H1 (cell line): ENCODE measurements at regions not wholly inside any gene's neighbourhood (a gene's known extent, or its start where the extent isn't known, plus 50 kb on each side); places are given as distances from the start of the nearest gene placed in this dataset.

Source experiments
- CTCF ChIA-PET: fragments of 300-600 bp; sonication (Branson Sonifier 250); formaldehyde crosslinking; loops from one replicate; lab custom pipeline; 2021; ENCODE audit not compliant: partially characterized antibody; lab: Charles Lee
- POLR2A ChIA-PET: fragments of 300-600 bp; sonication (Branson Sonifier 250); formaldehyde crosslinking; loops from one replicate; lab custom pipeline; 2021; ENCODE audit warnings: inconsistent platforms; ENCODE audit not compliant: partially characterized antibody; lab: Charles Lee
- DNase-seq, 2 experiments: peaks; one replicate each; pipeline versions ENCODE4 v3.0.0 to v3.0.0-alpha.2; 2010 to 2022; ENCODE audit warnings: low spot score in 2 of 2, low read depth in 1 of 2, mixed read lengths in 1 of 2
- FAIRE-seq: peaks from 2 replicates; lab custom pipeline; 2011; peaks lifted over from hg19 to GRCh38; lab: Jason Lieb, UNC
- H2AFZ ChIP-seq: 2 replicates; pipeline ENCODE4 v1.8.1; 2012; ENCODE audit warnings: low read length, inconsistent platforms
- H2AK5ac ChIP-seq: 2 replicates; pipeline ENCODE4 v1.6.1; 2013; ENCODE audit warnings: low read depth, low read length
- H2BK120ac ChIP-seq: replicated peaks from 2 replicates; pipeline ENCODE3; 2013; ENCODE audit warnings: low read depth, low read length, inconsistent platforms
- H2BK12ac ChIP-seq: 2 replicates; pipeline ENCODE4 v1.6.1; 2013; ENCODE audit warnings: low read depth, low read length
- H2BK15ac ChIP-seq: 2 replicates; pipeline ENCODE4 v1.6.1; 2013; ENCODE audit warnings: low read length
- H2BK20ac ChIP-seq: 2 replicates; pipeline ENCODE4 v1.6.1; 2013; ENCODE audit warnings: low read length
- H2BK5ac ChIP-seq: 2 replicates; pipeline ENCODE4 v1.6.1; 2013; ENCODE audit warnings: low read depth, low read length
- H3K14ac ChIP-seq: 2 replicates; pipeline ENCODE4 v1.6.1; 2013; ENCODE audit warnings: inconsistent platforms; ENCODE audit not compliant: insufficient read length
- H3K18ac ChIP-seq: 2 replicates; pipeline ENCODE4 v1.6.1; 2013; ENCODE audit warnings: low read length; ENCODE audit errors: extremely low read depth
- H3K23ac ChIP-seq: 2 replicates; pipeline ENCODE4 v1.6.1; 2013; ENCODE audit warnings: inconsistent platforms; ENCODE audit not compliant: insufficient read length
- H3K23me2 ChIP-seq: 2 replicates; pipeline ENCODE4 v1.6.1; 2013; ENCODE audit warnings: low read depth, low read length
- H3K27ac ChIP-seq: 2 replicates; pipeline ENCODE4 v1.6.1; 2011; ENCODE audit warnings: low read depth, low read length, inconsistent platforms
- H3K27me3 ChIP-seq, 4 experiments: replicated peaks in 1 of 4; 1 replicate in 1 of 4; 2 replicates in 3 of 4; pipeline versions ENCODE4 v1.6.1 to v1.8.1; 2011 to 2013; ENCODE audit warnings: low read length in 3 of 4, mild to moderate bottlenecking in 3 of 4, inconsistent platforms in 2 of 4, mixed read lengths in 2 of 4, moderate library complexity in 1 of 4; ENCODE audit not compliant: control insufficient read depth in 3 of 4, insufficient read depth in 3 of 4; ENCODE audit errors: extremely low read depth in 1 of 4
- H3K36me3 ChIP-seq, 4 experiments: 2 replicates each; pipeline versions ENCODE4 v1.6.1 to v1.8.1; 2011 to 2013; ENCODE audit warnings: mild to moderate bottlenecking in 4 of 4, low read length in 3 of 4, moderate library complexity in 2 of 4, control low read depth in 1 of 4, inconsistent platforms in 1 of 4; ENCODE audit not compliant: insufficient read depth in 4 of 4, control insufficient read depth in 2 of 4
- H3K4ac ChIP-seq: replicated peaks from 2 replicates; pipeline ENCODE3; 2013; ENCODE audit warnings: low read length, low read depth, mixed read lengths, inconsistent platforms; ENCODE audit not compliant: insufficient read length
- H3K4me1 ChIP-seq, 4 experiments: replicated peaks in 1 of 4; 1 replicate in 1 of 4; 2 replicates in 3 of 4; pipeline versions ENCODE4 v1.6.1 to v1.8.1; 2011 to 2013; ENCODE audit warnings: low read length in 3 of 4, inconsistent platforms in 2 of 4, mixed read lengths in 1 of 4; ENCODE audit not compliant: insufficient read depth in 4 of 4, control insufficient read depth in 3 of 4
- H3K4me2 ChIP-seq, 2 experiments: 2 replicates each; pipeline versions ENCODE4 v1.6.1 to v1.8.1; 2011 to 2013; ENCODE audit warnings: low read depth in 2 of 2, low read length in 2 of 2, control low read depth in 1 of 2, inconsistent platforms in 1 of 2, mild to moderate bottlenecking in 1 of 2; ENCODE audit not compliant: insufficient read depth in 1 of 2
- H3K4me3 ChIP-seq, 4 experiments: fragments of 200-600, 300-600 bp in 1 of 4; sonication (generic), shearing (Covaris generic), sonication (Bioruptor Twin) in 1 of 4; 2 replicates each; pipeline versions ENCODE4 v1.5.1 to v1.8.1; 2011 to 2016; ENCODE audit warnings: low read length in 4 of 4, low read depth in 3 of 4, control low read depth in 2 of 4, inconsistent platforms in 2 of 4, mild to moderate bottlenecking in 2 of 4, mixed read lengths in 1 of 4, moderate library complexity in 1 of 4; ENCODE audit not compliant: insufficient read depth in 2 of 4; ENCODE audit errors: extremely low read depth in 1 of 4
- H3K56ac ChIP-seq: replicated peaks from 2 replicates; pipeline ENCODE3; 2013; ENCODE audit warnings: low read depth, mild to moderate bottlenecking, mixed read lengths, low read length, inconsistent platforms; ENCODE audit not compliant: insufficient read length
- H3K79me1 ChIP-seq: 2 replicates; pipeline ENCODE4 v1.6.1; 2013; ENCODE audit warnings: low read depth, low read length, control low read depth
- H3K79me2 ChIP-seq, 2 experiments: 2 replicates each; pipeline versions ENCODE4 v1.6.1 to v1.8.1; 2012 to 2013; ENCODE audit warnings: low read length in 2 of 2, mild to moderate bottlenecking in 2 of 2, inconsistent platforms in 1 of 2; ENCODE audit not compliant: insufficient read depth in 2 of 2, control insufficient read depth in 1 of 2
- H3K9ac ChIP-seq, 4 experiments: replicated peaks in 1 of 4; 1 replicate in 1 of 4; 2 replicates in 3 of 4; pipeline versions ENCODE4 v1.6.1 to v1.8.1; 2011 to 2013; ENCODE audit warnings: low read depth in 3 of 4, low read length in 3 of 4, control low read depth in 2 of 4, mild to moderate bottlenecking in 2 of 4, moderate library complexity in 2 of 4, inconsistent platforms in 1 of 4; ENCODE audit errors: extremely low read depth in 1 of 4
- H3K9me3 ChIP-seq, 2 experiments: 2 replicates each; pipeline versions ENCODE4 v1.6.1 to v1.8.1; 2012 to 2013; ENCODE audit warnings: mild to moderate bottlenecking in 2 of 2, moderate library complexity in 2 of 2, control low read depth in 1 of 2, inconsistent platforms in 1 of 2, low read depth in 1 of 2, low read length in 1 of 2, mixed read lengths in 1 of 2; ENCODE audit not compliant: insufficient read depth in 2 of 2
- H4K20me1 ChIP-seq, 2 experiments: replicated peaks in 1 of 2; 2 replicates each; pipeline versions ENCODE3 to v1.8.1; 2011 to 2013; ENCODE audit warnings: inconsistent platforms in 2 of 2, low read length in 2 of 2, mild to moderate bottlenecking in 1 of 2; ENCODE audit not compliant: insufficient read depth in 2 of 2, control insufficient read depth in 1 of 2
- H4K5ac ChIP-seq: 2 replicates; pipeline ENCODE4 v1.6.1; 2013; ENCODE audit warnings: low read length, low read depth, mixed read lengths, inconsistent platforms; ENCODE audit not compliant: insufficient read length
- H4K8ac ChIP-seq: 2 replicates; pipeline ENCODE4 v1.8.0; 2013; ENCODE audit warnings: mild to moderate bottlenecking, moderate library complexity, low read length, inconsistent platforms; ENCODE audit not compliant: insufficient read depth; ENCODE audit errors: extremely low read depth
- H4K91ac ChIP-seq: replicated peaks from 2 replicates; pipeline ENCODE3; 2013; ENCODE audit warnings: low read length, mixed read lengths, inconsistent platforms; ENCODE audit not compliant: insufficient read length
- CHD1 ChIP-seq: IDR thresholded peaks from 2 replicates; pipeline ENCODE4 v1.6.1; 2012; ENCODE audit warnings: low read depth, low read length, improper control_type of control experiment
- CREB1 ChIP-seq: IDR thresholded peaks from 2 replicates; pipeline ENCODE4 v1.6.1; 2012; ENCODE audit warnings: inconsistent platforms
- CTBP2 ChIP-seq: IDR thresholded peaks from 2 replicates; pipeline ENCODE4 v1.7.0; 2011; ENCODE audit warnings: borderline replicate concordance, mild to moderate bottlenecking, moderate library complexity, mixed read lengths, low read length; ENCODE audit not compliant: insufficient read depth, insufficient read length
- E2F6 ChIP-seq: IDR thresholded peaks from 2 replicates; pipeline ENCODE4 v1.6.1; 2012; ENCODE audit warnings: inconsistent platforms
- EGR1 ChIP-seq: IDR thresholded peaks from 2 replicates; pipeline ENCODE4 v1.6.1; 2011; ENCODE audit warnings: low read depth, low read length, borderline replicate concordance
- FOSL1 ChIP-seq: IDR thresholded peaks from 2 replicates; pipeline ENCODE4 v1.6.1; 2011; ENCODE audit warnings: mild to moderate bottlenecking, low read depth, low read length, moderate library complexity; ENCODE audit not compliant: insufficient read depth
- JUN ChIP-seq: IDR thresholded peaks from 2 replicates; pipeline ENCODE4 v1.6.1; 2011; ENCODE audit warnings: low read depth, mild to moderate bottlenecking, improper control_type of control experiment, low read length
- RBBP5 ChIP-seq: IDR thresholded peaks from 2 replicates; pipeline ENCODE4 v1.7.1; 2012; ENCODE audit warnings: low read depth, mild to moderate bottlenecking, inconsistent platforms, low read length, moderate library complexity, borderline replicate concordance
- SAP30 ChIP-seq: fragments of 300-600 bp; sonication (generic); IDR thresholded peaks from 2 replicates; pipeline ENCODE4 v1.7.1; 2012; ENCODE audit warnings: low read length, moderate library complexity, mild to moderate bottlenecking, inconsistent platforms; ENCODE audit not compliant: insufficient read depth, insufficient replicate concordance
- SIX5 ChIP-seq: IDR thresholded peaks from 2 replicates; pipeline ENCODE4 v1.6.1; 2011; ENCODE audit warnings: mild to moderate bottlenecking, low read depth, low read length
- SP2 ChIP-seq: IDR thresholded peaks from 2 replicates; pipeline ENCODE4 v1.6.1; 2012; ENCODE audit warnings: mild to moderate bottlenecking, low read length, inconsistent platforms
- TCF12 ChIP-seq: IDR thresholded peaks from 2 replicates; pipeline ENCODE4 v1.6.1; 2011; ENCODE audit warnings: low read depth, mild to moderate bottlenecking, low read length
- YY1 ChIP-seq: IDR thresholded peaks from 2 replicates; pipeline ENCODE4 v1.6.1; 2011; ENCODE audit warnings: low read depth, mild to moderate bottlenecking, low read length
- whole genome bisulfite sequencing, 2 experiments: shearing (Covaris generic) in 1 of 2; methylation state at CpG; one replicate each; pipeline versions ENCODE4 v1.1.6 to v1.1.7; 2013 to 2015; ENCODE audit warnings: low lambda C conversion rate in 2 of 2, mixed read lengths in 2 of 2, inconsistent platforms in 1 of 2, low coverage in 1 of 2, missing lambda C conversion rate in 1 of 2; ENCODE audit not compliant: insufficient replicate concordance in 2 of 2, insufficient coverage in 1 of 2, insufficient read length in 1 of 2; ENCODE audit errors: extremely low coverage in 1 of 2, missing lambda C conversion rate in 1 of 2; 5-methylcytosine and 5-hydroxymethylcytosine counted together

GRCh38 chr2:83567551-83567950 is 891.5 kb downstream of the SUCLG1 start:
- CTCF ChIA-PET = no interaction called here
- no peak overlapping the region for H4K91ac ChIP-seq
- H4K5ac ChIP-seq = no peak overlapping the region
- no peak for TF ChIP-seq CREB1
- TF ChIP-seq YY1 = no peak
- no peak for TF ChIP-seq TCF12
- TF ChIP-seq EGR1 = no peak
- TF ChIP-seq FOSL1 = no peak
- TF ChIP-seq E2F6 = no peak
- no peak for TF ChIP-seq SAP30
- TF ChIP-seq SP2 = no peak
- TF ChIP-seq CTBP2 = no peak
- TF ChIP-seq CHD1 = no peak
- no peak for TF ChIP-seq SIX5
- no peak for TF ChIP-seq JUN
- no peak for TF ChIP-seq RBBP5

More at GRCh38 chr2:83567551-83567950, 891.5 kb downstream of the SUCLG1 start:
- Histone ChIP-seq H2AFZ (no peak overlapping the region; the same call in 1 of the 2 replicates), H3K36me3 (no peaks in the 10 kb centered on the region), H3K23ac (no peak overlapping the region), H2AK5ac (no peak overlapping the region), H3K56ac (no peak overlapping the region), H3K14ac (no peak overlapping the region), H3K23me2 (no peaks in the 10 kb centered on the region), H2BK12ac (no peak overlapping the region), H3K4ac (no peak overlapping the region), H3K79me1 (no peaks in the 10 kb centered on the region), H2BK15ac (no peak overlapping the region), H3K9me3 (no peaks in the 10 kb centered on the region), H2BK20ac (no peak overlapping the region), H3K27me3 (no peaks in the 10 kb centered on the region), H3K4me2 (no peak overlapping the region), H4K8ac (no peak overlapping the region), H2BK120ac (no peak overlapping the region), H3K4me3 (no peak overlapping the region), H3K79me2 (no peaks in the 10 kb centered on the region), H4K20me1 (no peaks in the 10 kb centered on the region), H3K4me1 (no peaks in the 10 kb centered on the region), H2BK5ac (no peak overlapping the region), H3K27ac (no peak overlapping the region), H3K18ac (no peak overlapping the region), H3K9ac (no peak overlapping the region)
- POLR2A ChIA-PET = no interaction called here
- 93% methylated on average over 3 of the region's 3 CpGs; no CpG with 5 or more reads in 1 of the 2 experiments for WGBS, 2 experiments
- DNase-seq = no peak
- FAIRE-seq = no peak
